HK-2 (cell line): ENCODE measurements at regions not wholly inside any gene's neighbourhood (a gene's known extent, or its start where the extent isn't known, plus 50 kb on each side); places are given as distances from the start of the nearest gene placed in this dataset.
"Not testable (repeated sequence)": the region's sequence is repeated elsewhere in the genome, so short reads cannot be mapped to it uniquely, and the experiment has no call there.

ENCODE experiments used
- DNase-seq: peaks from one replicate; pipeline ENCODE4 v3.0.0-alpha.2; 2018; ENCODE audit not compliant: unreplicated experiment

DNA sequence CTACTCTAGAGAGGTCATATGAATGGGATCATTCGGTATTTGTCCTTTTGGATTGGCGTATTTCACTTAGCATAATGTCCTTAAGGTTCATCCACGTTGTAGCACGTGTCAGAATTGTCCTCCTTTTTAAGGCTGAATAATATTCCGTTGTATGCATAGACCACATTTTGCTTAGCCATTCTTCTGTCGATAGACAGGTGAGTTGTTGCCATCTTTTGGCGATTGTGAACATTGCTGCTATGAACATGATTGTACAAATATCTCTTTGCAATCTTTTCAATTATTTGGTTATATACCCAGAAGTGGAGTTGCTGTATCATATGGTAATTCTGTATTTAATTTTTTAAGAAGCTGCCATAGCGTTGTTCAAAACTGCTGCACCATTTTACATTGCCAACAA, 52.4 kb upstream of the GOLGA8J start:
- DNase-seq, result no peak

DNA sequence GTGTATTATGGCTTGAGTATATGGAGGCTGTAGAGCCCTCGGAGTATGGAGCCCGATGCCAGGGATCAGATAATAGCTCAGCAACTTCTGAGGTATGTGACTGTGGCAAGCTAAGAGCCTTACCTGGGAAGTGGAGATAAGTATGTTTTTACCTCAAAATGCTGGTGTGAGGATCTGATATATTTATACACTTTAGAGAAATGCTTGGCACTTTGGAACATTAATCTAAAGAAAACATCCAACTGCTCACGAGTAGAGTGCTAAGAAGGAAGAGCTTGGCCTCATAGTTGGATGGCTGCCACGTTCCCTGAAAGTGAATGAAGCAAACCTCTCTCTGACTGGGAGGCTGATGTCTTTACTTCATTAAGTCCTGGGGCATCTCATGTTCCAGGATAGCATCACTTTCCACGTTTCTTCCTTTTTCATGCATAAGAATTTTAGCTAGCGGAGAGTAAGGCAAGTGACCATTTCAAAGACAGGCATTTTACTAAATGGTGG, 58.9 kb upstream of the GOLGA8J start:
- no peak for DNase-seq

DNA sequence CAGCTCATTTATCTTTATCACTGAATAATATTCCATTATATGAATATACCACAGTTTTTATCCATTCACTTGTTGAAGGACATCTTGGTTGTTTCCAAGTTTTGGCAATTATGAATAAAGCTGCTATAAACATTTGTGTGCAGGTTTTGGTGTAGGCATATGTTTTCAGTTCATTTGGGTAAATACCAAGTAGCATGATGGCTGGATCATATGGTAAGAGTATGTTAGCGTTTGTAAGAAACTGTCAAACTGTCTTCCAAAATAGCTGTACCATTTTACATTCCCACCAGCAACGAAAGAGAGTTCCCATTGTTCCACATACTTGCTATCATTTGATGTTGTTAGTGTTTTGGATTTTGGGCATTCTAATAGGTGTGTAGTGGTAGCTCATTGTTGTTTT, 72.0 kb upstream of the GOLGA8J start:
- DNase-seq, result no peak

DNA sequence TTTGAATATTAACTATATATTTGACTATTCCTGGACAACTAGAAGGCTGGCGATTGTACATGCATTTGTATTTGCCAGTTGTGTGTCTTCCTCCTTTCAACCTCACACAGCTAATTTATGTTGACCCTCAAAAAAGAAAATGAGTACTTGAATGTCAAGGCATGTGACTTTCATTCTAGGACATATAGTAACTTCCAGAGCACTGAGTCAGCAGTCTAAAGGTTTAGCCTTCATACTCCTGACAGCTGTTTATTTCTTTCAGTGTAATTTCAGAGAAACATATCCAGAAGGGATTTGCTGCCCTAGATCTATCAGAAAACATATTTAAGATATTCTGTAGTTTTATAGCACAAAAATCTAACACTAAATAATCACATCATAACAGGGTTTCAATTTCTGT, 74.6 kb upstream of the GOLGA8J start:
- no peak for DNase-seq

DNA sequence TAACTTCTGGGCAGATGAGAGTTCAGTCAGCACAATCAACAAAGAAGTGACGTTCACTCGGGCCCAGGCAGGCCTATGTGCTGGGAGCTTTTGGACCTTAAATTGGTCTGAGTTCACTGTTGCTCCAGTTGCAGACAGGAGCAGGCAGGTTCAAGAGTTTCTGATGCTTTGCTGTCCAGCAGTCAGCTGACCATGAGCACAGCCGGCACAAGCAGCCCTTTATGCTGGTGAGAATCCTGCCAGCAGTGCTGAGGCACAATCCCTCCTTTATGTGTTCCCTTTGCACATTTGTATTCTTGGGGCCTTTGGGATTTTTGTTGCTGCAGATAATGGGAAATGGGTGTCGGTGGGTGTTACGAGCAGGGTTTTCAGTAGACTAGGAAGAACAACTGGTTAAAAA, 81.2 kb upstream of the GOLGA8J start:
- no peak for DNase-seq

DNA sequence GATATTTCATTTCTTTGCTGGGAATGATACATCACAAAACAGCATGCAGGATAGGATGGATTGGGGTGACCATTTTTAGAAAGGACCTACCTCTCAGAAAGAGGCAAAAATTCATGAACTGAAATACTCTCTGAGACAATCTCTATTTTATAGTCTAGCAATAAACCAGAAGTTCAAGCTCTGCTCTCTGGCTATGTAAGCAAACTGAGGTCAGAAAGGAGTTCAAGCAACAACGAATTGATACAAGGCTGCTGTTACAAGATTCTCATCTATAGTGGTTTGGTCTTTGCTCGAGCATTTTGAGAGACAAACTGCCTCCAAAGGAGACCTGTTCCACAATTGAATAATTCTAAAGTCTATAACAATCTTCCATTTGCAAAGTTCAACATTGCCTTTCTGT, 84.7 kb upstream of the GOLGA8J start:
- DNase-seq, result no peak

DNA sequence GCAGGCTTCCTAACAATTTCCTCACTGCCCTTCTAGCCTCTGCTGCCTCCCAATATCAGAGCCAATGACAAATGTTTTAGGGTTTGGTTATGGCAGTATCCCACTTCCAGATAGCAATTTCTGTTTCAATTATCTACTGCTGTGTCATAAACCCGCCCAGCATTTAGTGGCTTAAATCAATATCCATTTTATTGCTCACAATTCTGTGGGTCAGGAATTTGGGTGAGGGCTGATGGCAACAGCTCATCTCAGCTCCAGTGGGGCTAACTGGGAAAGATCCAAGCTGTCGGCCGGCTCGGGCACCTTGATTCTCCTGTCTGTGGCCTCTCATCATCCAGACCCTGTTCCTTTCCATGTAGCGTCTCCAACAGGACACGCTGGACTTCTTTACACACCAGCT, 85.3 kb upstream of the GOLGA8J start:
- no peak for DNase-seq

DNA sequence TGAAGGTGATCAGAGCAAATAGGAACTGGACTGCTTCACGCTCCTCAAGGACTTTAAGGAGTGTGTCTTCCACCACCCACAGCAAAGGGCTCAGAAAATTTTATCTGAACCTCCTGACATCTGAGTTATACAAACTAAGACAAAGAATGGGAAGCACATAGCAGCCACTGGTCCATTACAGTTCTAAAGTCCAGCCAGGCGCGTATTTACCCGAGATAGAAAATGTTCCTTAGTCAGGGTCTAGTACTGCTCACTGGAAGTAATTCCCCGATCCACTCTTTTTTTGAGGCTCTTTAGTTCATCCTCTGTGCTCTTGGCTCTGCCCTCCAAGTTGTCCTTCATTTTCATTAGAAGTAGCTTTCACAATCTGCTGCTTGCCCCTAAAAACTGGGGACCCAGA, 88.5 kb upstream of the GOLGA8J start:
- DNase-seq, result no peak

DNA sequence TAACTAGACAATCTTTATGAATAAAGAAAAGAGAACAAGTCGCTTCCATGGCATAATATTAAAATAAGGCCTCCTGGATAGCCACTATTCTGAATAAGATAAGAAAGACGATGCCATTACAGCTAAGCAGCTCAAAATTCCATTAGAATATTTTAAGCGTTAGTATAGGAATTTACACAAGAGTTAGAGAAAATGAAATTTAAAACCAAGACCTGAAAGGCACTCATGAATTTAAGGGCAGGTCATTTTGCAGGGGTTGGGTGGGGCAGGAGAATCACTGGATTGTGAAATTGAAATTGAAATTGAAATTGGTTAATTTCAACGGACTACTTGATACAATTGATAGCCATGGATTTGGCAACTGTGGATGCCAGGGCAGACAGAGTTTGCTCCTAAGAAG, 91.8 kb upstream of the GOLGA8J start:
- DNase-seq, result no peak

DNA sequence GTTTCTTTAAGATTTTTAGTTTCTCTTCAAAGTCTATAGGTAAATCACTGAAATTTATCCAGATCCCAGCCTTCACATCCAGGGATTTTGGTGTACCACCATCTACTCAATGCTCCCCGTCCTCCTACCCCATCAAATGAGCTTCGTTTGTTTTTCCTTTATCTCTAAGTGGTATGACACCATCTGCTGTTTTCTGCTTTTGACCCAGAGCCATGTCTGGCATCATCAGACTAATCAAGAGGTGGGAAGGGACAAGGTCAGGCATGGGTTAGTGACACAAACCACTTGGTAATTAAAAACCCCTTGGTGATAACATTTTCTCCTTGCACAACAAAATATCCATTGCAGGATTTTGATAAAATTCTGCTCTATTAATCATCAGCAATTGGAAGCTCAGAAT, 92.7 kb upstream of the GOLGA8J start:
- DNase-seq, result no peak

DNA sequence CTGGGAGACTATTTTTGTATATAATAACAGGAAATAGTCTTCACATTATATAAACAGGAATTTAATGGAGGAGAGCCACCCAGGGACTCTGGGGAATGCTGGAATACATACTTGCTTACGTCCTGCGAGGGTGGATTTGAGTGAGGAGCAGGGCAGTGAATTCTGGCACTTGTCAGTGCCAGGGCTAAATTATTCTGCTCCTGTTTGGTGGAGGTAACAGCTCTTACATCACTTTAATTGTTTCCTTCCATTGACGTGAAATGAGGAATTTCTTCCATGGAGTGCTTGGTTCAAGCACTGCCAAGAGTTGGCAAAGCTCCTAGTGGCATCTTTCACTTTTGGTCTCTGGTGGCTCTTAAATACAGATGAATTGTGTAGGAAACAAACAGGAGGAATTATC, 94.1 kb upstream of the GOLGA8J start:
- no peak for DNase-seq

DNA sequence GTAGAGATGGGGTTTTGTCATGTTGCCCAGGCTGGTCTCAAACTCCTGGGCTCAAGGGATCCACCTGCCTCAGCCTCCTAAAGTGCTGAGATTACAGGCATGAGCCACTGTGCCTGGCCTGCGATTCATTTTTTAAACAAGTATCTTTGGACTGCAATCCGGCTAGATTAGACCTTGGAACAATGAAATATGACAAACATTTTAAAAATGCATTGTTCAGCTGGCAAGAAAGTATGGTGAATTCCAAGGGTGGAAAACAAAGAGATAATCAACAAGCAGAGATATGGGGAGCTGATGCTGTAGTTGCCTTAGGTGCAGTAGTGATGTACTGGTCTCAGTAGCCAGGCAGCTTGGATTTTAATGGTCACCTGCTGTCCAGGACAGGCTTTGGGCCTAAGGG, 95.8 kb upstream of the GOLGA8J start:
- DNase-seq, result no peak

DNA sequence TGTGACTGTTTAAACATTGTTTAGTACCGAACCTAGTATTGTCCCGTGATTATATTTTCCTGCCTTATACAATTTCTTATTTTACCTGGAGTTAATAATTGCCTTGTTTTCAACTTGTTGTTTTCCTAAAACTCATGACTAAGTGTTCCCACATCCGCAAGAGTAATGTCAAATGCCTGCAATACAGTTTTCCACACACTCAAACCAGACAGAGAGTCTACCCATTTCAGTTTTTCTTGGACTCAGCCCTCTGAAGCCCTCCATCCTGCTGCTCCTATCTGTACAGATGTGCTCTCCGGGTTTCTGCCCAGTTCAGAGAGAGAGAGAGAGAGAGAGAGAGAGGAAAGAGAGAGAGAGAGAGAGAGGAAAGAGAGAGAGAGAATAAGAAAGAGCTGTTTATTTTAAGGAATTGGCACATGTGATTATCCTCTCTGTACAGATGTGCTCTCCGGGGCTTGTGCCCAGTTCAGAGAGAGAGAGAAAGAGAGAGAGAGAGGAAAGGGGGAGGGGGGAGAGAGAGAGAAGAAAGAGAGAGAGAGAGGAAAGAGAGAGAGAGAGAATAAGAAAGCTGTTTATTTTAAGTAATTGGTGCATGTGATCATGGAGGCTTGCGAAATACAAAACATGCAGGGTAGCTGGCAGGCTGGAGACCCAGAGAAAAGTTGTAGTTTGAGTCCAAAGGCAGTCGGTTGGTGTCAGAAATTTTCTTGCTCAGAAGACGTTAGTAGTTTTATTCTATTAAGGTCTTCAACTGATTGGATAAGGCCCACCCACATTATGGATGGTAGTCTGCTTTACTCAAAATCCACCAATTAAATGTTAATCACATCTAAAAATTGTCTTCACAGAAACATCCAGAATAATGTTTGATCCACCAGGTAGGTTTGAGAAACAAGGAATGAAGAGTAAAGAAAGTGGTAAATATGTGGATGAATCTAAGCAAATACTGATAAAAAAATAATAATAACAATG, 104.1 kb upstream of the GOLGA8J start:
- DNase-seq, result no peak

DNA sequence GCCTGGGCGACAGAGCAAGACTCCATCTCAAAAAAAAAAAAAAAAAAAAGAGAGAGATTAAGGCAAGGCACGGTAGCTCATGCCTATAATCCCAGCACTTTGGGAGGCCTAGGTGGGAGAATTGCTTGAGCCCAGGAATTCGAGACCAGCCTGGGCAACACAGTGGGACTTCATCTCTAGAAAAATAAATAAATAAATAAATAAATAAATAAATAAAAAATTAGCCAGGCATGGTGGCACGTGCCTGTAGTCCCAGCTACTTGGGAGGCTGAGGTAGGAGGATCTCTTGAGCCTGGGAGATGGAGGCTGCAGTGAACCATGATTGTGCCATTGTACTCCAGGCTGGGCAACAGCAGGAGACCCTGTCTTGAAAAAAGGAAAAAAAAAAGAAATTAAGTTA, 108.7 kb upstream of the GOLGA8J start:
- not testable (repeated sequence) for DNase-seq

DNA sequence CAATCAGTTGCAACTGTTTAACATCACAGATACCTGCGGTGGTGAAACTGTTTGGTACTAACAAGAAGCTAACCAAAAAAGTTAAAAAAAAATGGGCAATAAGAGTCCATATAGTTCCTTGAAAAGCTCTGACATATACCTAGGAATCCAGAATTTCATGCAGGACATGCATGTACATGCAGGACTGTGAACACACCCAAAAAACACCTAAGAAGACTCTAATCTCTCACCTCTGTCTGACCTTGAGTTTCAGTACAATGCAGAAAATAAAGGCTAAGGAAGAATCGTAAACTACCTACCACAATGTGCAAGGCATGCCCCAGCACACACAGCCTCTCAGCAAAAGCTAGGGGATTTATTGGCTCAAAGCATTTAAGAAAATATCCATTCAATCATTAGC, 110.7 kb upstream of the GOLGA8J start:
- DNase-seq, result no peak

DNA sequence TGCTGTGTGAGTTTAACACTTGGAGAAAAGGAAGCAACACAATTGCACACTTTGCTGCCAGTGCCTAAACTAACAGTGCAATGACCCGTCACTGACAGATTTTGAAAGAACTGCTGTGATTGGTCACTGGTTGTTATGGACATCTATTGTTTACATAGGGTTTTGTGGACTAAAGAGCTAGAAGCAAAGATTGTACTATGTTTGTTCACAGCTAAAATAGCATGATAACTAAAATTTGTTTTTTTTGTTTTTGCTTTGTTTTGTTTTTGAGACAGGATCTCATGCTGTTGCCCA, 112.4 kb upstream of the GOLGA8J start:
- no peak for DNase-seq

DNA sequence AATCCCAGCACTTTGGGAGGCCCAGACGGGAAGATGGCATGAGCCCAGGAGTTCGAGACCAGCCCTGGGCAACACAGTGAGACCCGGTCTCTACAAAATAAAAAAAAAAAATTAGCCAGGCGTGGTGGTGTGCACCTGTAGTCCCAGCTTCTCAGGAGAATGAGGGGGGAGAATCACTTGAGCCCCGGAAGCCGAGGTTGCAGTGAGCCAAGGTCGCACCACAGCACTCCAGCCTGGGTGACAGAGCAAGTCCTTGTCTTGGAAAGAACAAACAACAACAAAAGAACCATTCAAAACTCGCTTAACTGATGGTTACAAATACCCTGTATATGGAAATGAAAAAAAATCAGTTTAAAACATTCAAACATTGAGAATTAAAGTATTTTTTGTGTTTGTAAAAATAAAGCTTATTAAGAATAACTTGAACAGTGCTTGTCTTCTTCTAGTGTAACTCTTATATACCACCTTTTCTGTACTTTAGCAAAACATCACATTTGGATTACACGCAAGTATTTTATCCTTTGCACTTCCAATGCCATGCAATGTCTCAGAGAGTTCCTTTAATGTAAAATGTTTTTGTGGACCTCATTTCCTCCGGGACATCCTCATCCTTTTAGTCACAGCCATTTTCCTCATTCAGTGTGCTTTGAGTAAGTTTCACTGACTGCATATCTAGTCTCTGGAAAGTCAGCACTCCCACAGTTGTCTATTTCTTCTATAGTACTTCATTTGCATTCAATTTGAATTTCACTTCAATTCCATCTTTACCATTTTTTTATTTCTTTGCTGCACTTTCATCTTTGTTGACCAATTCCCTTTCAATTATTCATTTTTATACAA, 113.0 kb upstream of the GOLGA8J start:
- DNase-seq, result no peak

DNA sequence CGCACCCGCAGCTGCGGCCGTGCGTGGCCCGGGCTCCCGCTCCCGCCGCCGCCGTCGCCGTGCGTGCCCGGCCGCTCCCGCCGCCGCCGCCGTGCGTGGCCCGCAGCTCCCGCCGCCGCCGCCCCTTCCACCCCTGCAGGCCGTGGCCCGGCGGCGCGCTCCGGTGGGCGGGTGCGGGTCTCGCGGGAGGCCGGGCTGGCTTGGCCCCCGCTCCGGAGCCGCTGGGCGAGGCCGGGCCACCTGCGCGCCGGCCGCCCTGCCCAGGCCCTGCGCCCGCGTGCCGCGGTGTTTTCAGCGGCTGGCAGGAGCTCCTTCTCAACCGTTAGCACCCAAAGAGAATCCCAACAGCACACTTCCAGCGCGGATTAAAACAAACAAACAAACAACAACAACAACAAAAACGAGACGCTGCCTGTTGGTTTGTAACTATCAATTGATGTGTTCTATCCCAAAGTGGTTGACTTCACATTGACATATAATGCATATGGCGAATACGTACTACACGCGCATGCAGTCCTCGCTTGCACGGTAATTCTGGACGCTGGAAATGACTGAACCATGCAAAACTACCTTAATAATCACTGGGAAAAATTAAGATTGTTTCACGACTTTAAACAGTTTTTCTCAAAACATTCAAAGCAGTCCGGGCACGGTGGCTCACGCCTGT, 113.7 kb upstream of the GOLGA8J start:
- no peak for DNase-seq

DNA sequence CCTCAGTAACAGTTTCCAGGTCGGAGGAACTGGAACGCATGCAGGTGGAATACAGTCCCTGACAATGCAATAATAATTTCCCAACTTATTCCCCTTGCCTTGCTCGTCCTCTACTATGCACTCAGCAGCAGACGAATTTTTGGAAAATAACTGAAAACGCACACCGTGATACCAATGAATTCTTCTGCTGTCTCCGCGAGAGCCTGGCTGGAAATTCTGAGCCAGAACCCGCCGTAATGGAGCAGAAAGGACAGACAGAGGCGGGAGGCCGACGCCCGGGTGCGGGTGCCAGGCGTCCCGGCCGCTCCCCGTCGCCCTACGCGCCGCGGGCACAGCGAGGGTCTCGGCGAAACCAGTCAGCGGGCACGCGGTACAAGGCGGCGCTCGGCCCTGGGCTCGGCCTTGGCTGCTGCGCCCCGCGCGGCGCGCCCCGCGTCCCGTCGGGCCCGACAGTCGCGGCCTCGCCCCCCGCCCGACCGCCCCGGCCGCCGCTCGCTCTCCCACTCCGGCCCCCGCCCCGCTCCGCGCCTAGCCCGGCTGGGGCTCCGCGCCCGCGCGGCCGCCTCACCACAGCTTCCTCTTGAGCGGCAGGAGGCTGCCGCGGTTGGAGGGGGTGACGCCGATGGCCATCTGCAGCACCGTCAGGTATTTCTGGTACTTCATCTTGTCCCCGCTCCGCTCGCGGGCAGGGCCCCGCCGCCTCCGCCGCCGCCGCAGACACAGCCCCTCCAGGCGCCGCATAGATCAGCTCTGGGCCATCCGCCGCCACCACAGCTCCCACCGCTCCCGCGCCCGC, 114.5 kb upstream of the GOLGA8J start:
- DNase-seq, result peak; percentile 20

DNA sequence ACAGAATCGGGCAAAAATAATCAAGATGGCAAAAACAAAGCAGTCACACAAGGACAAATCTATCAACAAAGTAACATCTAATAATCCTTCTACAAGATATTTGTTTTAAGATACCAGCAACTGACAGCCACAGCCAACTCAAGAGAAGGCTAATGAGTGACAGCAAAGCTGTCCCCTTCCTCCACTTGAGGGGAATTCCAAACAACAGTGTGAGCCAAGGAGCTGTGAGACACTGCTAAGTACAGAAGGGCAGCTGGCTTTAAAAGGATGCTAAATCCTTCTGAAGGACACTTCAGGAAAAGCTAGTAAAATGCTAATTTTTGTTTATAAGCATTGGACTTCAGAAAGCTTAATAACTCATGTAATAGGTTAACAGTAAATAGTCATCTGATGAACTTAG, 120.3 kb upstream of the GOLGA8J start:
- no peak for DNase-seq

DNA sequence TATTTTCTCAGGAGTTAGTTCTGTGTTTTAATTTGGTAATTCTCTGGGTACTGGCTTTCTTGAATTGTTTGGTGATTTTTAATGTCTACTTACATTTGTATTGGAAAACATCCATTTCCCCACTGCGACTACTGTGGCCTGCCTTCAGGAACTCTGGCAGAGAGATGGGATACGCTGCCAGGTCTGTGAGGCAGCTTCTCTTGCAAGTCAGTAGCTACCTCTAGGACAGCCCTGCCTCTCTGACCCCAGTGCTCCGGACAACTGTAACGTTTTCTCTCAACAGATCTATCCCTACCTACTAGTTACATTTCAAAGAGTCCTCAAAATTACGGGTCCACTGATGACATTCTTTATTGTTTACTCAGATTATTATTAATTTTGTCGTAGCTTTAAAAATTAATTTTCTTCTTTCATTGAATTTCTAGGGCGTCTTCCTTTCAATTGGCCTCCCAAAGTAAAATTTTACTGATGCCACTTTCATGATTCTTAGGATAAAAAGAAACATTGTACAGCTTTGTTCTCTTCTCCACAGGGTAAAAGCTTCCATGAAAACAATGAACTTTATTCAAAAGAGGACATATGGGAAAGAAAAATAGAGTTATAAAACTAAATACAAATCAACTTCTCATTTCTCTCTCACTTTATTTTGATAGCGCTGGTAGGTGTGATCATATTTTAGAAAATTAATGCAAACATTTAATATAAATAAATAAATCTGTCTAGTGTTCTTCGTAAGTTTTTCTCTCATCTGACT, 123.2 kb upstream of the GOLGA8J start:
- no peak for DNase-seq
